IPS-18a (cell line): ENCODE measurements at regions not wholly inside any gene's neighbourhood (a gene's known extent, or its start where the extent isn't known, plus 50 kb on each side); places are given as distances from the start of the nearest gene placed in this dataset.

Source experiments
- H3K27ac ChIP-seq: one replicate; pipeline ENCODE4 v1.5.1; 2013; ENCODE audit warnings: low read length
- H3K27me3 ChIP-seq: one replicate; pipeline ENCODE4 v1.6.1; 2013; ENCODE audit warnings: mild to moderate bottlenecking, low read length; ENCODE audit not compliant: control insufficient read depth, insufficient read depth
- H3K36me3 ChIP-seq: one replicate; pipeline ENCODE4 v1.6.1; 2013; ENCODE audit warnings: low read depth, low read length; ENCODE audit not compliant: control insufficient read depth
- H3K4me1 ChIP-seq: one replicate; pipeline ENCODE4 v1.6.1; 2013; ENCODE audit warnings: low read depth, low read length; ENCODE audit not compliant: control insufficient read depth
- H3K4me3 ChIP-seq: one replicate; pipeline ENCODE4 v1.5.1; 2013; ENCODE audit warnings: low read length
- H3K9ac ChIP-seq: one replicate; pipeline ENCODE4 v1.6.1; 2013; ENCODE audit warnings: mild to moderate bottlenecking, low read length, moderate library complexity
- H3K9me3 ChIP-seq: one replicate; pipeline ENCODE4 v1.6.1; 2013; ENCODE audit warnings: low read depth, low read length; ENCODE audit not compliant: control insufficient read depth

GRCh38 chr6:103273048-103273447 is 1586.7 kb downstream of the HACE1 start:
- Histone ChIP-seq H3K36me3 (no peaks in the 10 kb centered on the region), H3K27ac (no peak overlapping the region), H3K9me3 (no peaks in the 10 kb centered on the region), H3K9ac (no peak overlapping the region), H3K4me3 (no peak overlapping the region), H3K4me1 (no peaks in the 10 kb centered on the region), H3K27me3 (no peaks in the 10 kb centered on the region)

GRCh38 chr6:103269581-103269980 is 1590.1 kb downstream of the HACE1 start:
- no peaks in the 10 kb centered on the region for H3K36me3 ChIP-seq
- no peak overlapping the region for H3K27ac ChIP-seq
- no peaks in the 10 kb centered on the region for H3K27me3 ChIP-seq
- no peaks in the 10 kb centered on the region for H3K9me3 ChIP-seq
- H3K4me3 ChIP-seq, result no peak overlapping the region
- no peak overlapping the region for H3K9ac ChIP-seq
- H3K4me1 ChIP-seq, result no peaks in the 10 kb centered on the region

GRCh38 chr6:103268335-103268734 is 1591.4 kb downstream of the HACE1 start:
- Histone ChIP-seq H3K4me1 (no peaks in the 10 kb centered on the region), H3K27ac (no peak overlapping the region), H3K9me3 (no peaks in the 10 kb centered on the region), H3K27me3 (no peaks in the 10 kb centered on the region), H3K9ac (no peak overlapping the region), H3K36me3 (no peaks in the 10 kb centered on the region), H3K4me3 (no peak overlapping the region)

- Histone ChIP-seq H3K27me3 (no peaks in the 10 kb centered on the region), H3K9ac (no peak overlapping the region), H3K4me1 (no peaks in the 10 kb centered on the region), H3K27ac (no peak overlapping the region), H3K36me3 (no peaks in the 10 kb centered on the region), H3K4me3 (no peak overlapping the region), H3K9me3 (no peaks in the 10 kb centered on the region)
Observed at GRCh38 chr6:103264020-103264419, 1595.7 kb downstream of the HACE1 start.

GRCh38 chr6:103255132-103255531 is 1604.6 kb downstream of the HACE1 start:
- no peaks in the 10 kb centered on the region for H3K9me3 ChIP-seq

GRCh38 chr6:103236923-103237322 is 1622.8 kb downstream of the HACE1 start:
- H3K4me3 ChIP-seq, result no peak overlapping the region
- H3K36me3 ChIP-seq, result no peaks in the 10 kb centered on the region
- no peak overlapping the region for H3K27ac ChIP-seq
- no peak overlapping the region for H3K9ac ChIP-seq
- H3K27me3 ChIP-seq, result no peaks in the 10 kb centered on the region
- H3K4me1 ChIP-seq, result no peaks in the 10 kb centered on the region
- H3K9me3 ChIP-seq, result no peaks in the 10 kb centered on the region

More at GRCh38 chr6:103255132-103255531, 1604.6 kb downstream of the HACE1 start:
- H3K4me3 ChIP-seq, result no peak overlapping the region
- no peaks in the 10 kb centered on the region for H3K36me3 ChIP-seq
- H3K4me1 ChIP-seq, result no peaks in the 10 kb centered on the region
- no peak overlapping the region for H3K27ac ChIP-seq
- H3K9ac ChIP-seq, result no peak overlapping the region
- H3K27me3 ChIP-seq, result no peaks in the 10 kb centered on the region

GRCh38 chr6:103231181-103231580 is 1628.5 kb downstream of the HACE1 start:
- no peaks in the 10 kb centered on the region for H3K4me1 ChIP-seq
- H3K36me3 ChIP-seq, result no peaks in the 10 kb centered on the region
- H3K27me3 ChIP-seq, result no peaks in the 10 kb centered on the region
- no peak overlapping the region for H3K4me3 ChIP-seq
- H3K9me3 ChIP-seq, result peaks cover 16% of the 10 kb centered on the region
- no peak overlapping the region for H3K9ac ChIP-seq
- no peak overlapping the region for H3K27ac ChIP-seq

- no peaks in the 10 kb centered on the region for H3K4me1 ChIP-seq
- no peak overlapping the region for H3K27ac ChIP-seq
- H3K9ac ChIP-seq, result no peak overlapping the region
- H3K36me3 ChIP-seq, result no peaks in the 10 kb centered on the region
- no peak overlapping the region for H3K4me3 ChIP-seq
- no peaks in the 10 kb centered on the region for H3K27me3 ChIP-seq
- H3K9me3 ChIP-seq, result no peaks in the 10 kb centered on the region
Observed at GRCh38 chr6:103215847-103216246, 1643.9 kb downstream of the HACE1 start.

- Histone ChIP-seq H3K9me3 (no peaks in the 10 kb centered on the region), H3K9ac (no peak overlapping the region), H3K36me3 (no peaks in the 10 kb centered on the region), H3K27ac (no peak overlapping the region), H3K27me3 (no peaks in the 10 kb centered on the region), H3K4me3 (no peak overlapping the region), H3K4me1 (no peaks in the 10 kb centered on the region)
Observed at GRCh38 chr6:103210686-103211085, 1649.0 kb downstream of the HACE1 start.

- Histone ChIP-seq H3K27ac (no peak overlapping the region), H3K9me3 (no peaks in the 10 kb centered on the region), H3K4me3 (no peak overlapping the region), H3K27me3 (no peaks in the 10 kb centered on the region), H3K36me3 (no peaks in the 10 kb centered on the region), H3K4me1 (no peaks in the 10 kb centered on the region), H3K9ac (no peak overlapping the region)
Observed at GRCh38 chr6:103198386-103198785, 1661.3 kb downstream of the HACE1 start.

- no peaks in the 10 kb centered on the region for H3K9me3 ChIP-seq
- H3K4me1 ChIP-seq, result no peaks in the 10 kb centered on the region
- no peak overlapping the region for H3K27ac ChIP-seq
- H3K9ac ChIP-seq, result no peak overlapping the region
- H3K4me3 ChIP-seq, result no peak overlapping the region
- H3K27me3 ChIP-seq, result no peaks in the 10 kb centered on the region
- no peaks in the 10 kb centered on the region for H3K36me3 ChIP-seq
Observed at GRCh38 chr6:103193413-103193812, 1666.3 kb downstream of the HACE1 start.

GRCh38 chr6:103191391-103192093 is 1668.2 kb downstream of the HACE1 start:
- H3K27me3 ChIP-seq, result no peaks in the 10 kb centered on the region
- H3K36me3 ChIP-seq, result no peaks in the 10 kb centered on the region
- H3K27ac ChIP-seq, result no peak overlapping the region
- no peaks in the 10 kb centered on the region for H3K9me3 ChIP-seq
- H3K9ac ChIP-seq, result no peak overlapping the region
- H3K4me1 ChIP-seq, result no peaks in the 10 kb centered on the region
- no peak overlapping the region for H3K4me3 ChIP-seq
